PC-9 (cell line): ENCODE measurements at regions not wholly inside any gene's neighbourhood (a gene's known extent, or its start where the extent isn't known, plus 50 kb on each side); places are given as distances from the start of the nearest gene placed in this dataset.
"Not testable (repeated sequence)": the region's sequence is repeated elsewhere in the genome, so short reads cannot be mapped to it uniquely, and the experiment has no call there.

ENCODE experiments used
- EZH2 ChIP-seq: fragments of 200-600 bp; sonication (generic); IDR thresholded peaks from 2 replicates; pipeline ENCODE4 v1.8.0; 2017; ENCODE audit warnings: antibody characterized with exemption, low read depth
- TF ChIP-seq, protein P1 (sequence below): fragments of 200-600 bp; sonication (generic); conservative IDR thresholded peaks from 2 replicates; pipeline ENCODE4 v1.6.1; 2017; ENCODE audit warnings: mixed run types, antibody characterized with exemption, mild to moderate bottlenecking, moderate library complexity

- not testable (repeated sequence) for TF ChIP-seq EZH2
- TF ChIP-seq, protein P1, sequence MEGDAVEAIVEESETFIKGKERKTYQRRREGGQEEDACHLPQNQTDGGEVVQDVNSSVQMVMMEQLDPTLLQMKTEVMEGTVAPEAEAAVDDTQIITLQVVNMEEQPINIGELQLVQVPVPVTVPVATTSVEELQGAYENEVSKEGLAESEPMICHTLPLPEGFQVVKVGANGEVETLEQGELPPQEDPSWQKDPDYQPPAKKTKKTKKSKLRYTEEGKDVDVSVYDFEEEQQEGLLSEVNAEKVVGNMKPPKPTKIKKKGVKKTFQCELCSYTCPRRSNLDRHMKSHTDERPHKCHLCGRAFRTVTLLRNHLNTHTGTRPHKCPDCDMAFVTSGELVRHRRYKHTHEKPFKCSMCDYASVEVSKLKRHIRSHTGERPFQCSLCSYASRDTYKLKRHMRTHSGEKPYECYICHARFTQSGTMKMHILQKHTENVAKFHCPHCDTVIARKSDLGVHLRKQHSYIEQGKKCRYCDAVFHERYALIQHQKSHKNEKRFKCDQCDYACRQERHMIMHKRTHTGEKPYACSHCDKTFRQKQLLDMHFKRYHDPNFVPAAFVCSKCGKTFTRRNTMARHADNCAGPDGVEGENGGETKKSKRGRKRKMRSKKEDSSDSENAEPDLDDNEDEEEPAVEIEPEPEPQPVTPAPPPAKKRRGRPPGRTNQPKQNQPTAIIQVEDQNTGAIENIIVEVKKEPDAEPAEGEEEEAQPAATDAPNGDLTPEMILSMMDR, result not testable (repeated sequence)
Observed at GRCh38 chr14:106233191-106233590, 706.8 kb downstream of the TMEM121 start.
